Left forelimb (tissue), 1 donor: ENCODE measurements at regions not wholly inside any gene's neighbourhood (a gene's known extent, or its start where the extent isn't known, plus 50 kb on each side); places are given as distances from the start of the nearest gene placed in this dataset.

Experiments
- DNase-seq: peaks from one replicate; pipeline ENCODE4 v3.0.0-alpha.2; 2018; ENCODE audit warnings: low spot score

- DNase-seq, result no peak
These were observed 74.1 kb upstream of the SALL4 start for GRCh38 chr20:51876313-51876940.

- no peak for DNase-seq
These were observed 71.3 kb upstream of the SALL4 start for GRCh38 chr20:51873652-51874051.

- DNase-seq, result no peak
These were observed 69.6 kb upstream of the SALL4 start for GRCh38 chr20:51871943-51872342.

GRCh38 chr20:51869002-51869401 lies 66.7 kb upstream of the SALL4 start:
- DNase-seq, result no peak

GRCh38 chr20:51867251-51867650 lies 64.9 kb upstream of the SALL4 start:
- DNase-seq, result no peak

GRCh38 chr20:51864967-51865366 lies 62.6 kb upstream of the SALL4 start:
- DNase-seq, result no peak

GRCh38 chr20:51862796-51863195 lies 60.5 kb upstream of the SALL4 start:
- DNase-seq, result no peak

- no peak for DNase-seq
These were observed 59.6 kb upstream of the SALL4 start for GRCh38 chr20:51861726-51862466.

- no peak for DNase-seq
These were observed 58.0 kb upstream of the SALL4 start for GRCh38 chr20:51860111-51860882.

- no peak for DNase-seq
These were observed 54.1 kb upstream of the SALL4 start for GRCh38 chr20:51856432-51856831.

GRCh38 chr20:51854921-51855320 lies 52.6 kb upstream of the SALL4 start:
- no peak for DNase-seq
